ENCODE measurements at regions not wholly inside any gene's neighbourhood (a gene's known extent, or its start where the extent isn't known, plus 50 kb on each side); places are given as distances from the start of the nearest gene placed in this dataset.
"Not testable (repeated sequence)": the region's sequence is repeated elsewhere in the genome, so short reads cannot be mapped to it uniquely, and the experiment has no call there.

GRCh38 chr5:172533399-172534228, 79.3 kb upstream of the SH3PXD2B start:
- intact Hi-C loops (cut with micrococcal nuclease; ENCODE audit: unreplicated experiment) (no loop called here), in situ Hi-C loops (cut with HindIII; ENCODE audit: low pct_unique_long_range_greater_than_20kb, low sequenced_read_pairs) (no loop called here)
- H3K4me1 ChIP-seq (ENCODE audit: control insufficient read depth, insufficient read depth, low read length): peaks cover 7% of the 10 kb centered on the region; the same call in 1 of the 2 replicates
- DNase-seq (ENCODE audit: low read depth, low spot score): no peak
- BruUV-seq (replicated peaks): no TSS peak
- POLR2A ChIA-PET: no interaction called here
- ATAC-seq: peak; percentile 49; the same call in 1 of the 2 replicates
- H3K36me3 ChIP-seq (ENCODE audit: control insufficient read depth, insufficient read depth, low read length): no peaks in the 10 kb centered on the region
- TF ChIP-seq SIN3A (IDR thresholded peaks at IDR 0.05; ENCODE audit: borderline replicate concordance, insufficient read depth, low read depth, low read length) (no peak), CTCF (IDR thresholded peaks at IDR 0.05) (no peak), POLR2AphosphoS5 (IDR thresholded peaks at IDR 0.05; ENCODE audit: low read depth, low read length) (no peak), TCF7L2 (IDR thresholded peaks at IDR 0.05; ENCODE audit: low read depth, low read length) (no peak), REST (IDR thresholded peaks at IDR 0.05; ENCODE audit: insufficient read depth in 1 of 2, low read depth in 2 of 2, low read length in 1 of 2) (no peak)
- CTCF ChIA-PET: no interaction called here
- H3K27me3 ChIP-seq (ENCODE audit: control insufficient read depth, insufficient read depth, low read length): no peaks in the 10 kb centered on the region
- no peak overlapping the region for H3K27ac ChIP-seq (ENCODE audit: low read length)
- no peaks in the 10 kb centered on the region for H3K9me3 ChIP-seq (ENCODE audit: control insufficient read depth, insufficient read depth, low read depth, low read length)
- H3K4me3 ChIP-seq (ENCODE audit: low read depth in 2 of 2, low read length in 2 of 2): peak overlapping the region in 1 of 2 experiments; percentile 7; a peak in 2 of 4 replicates

- ATAC-seq (peak; percentile 57; the same call in 1 of the 2 replicates), DNase-seq (ENCODE audit: low read depth, low spot score) (no peak)
- intact Hi-C loops (cut with micrococcal nuclease; ENCODE audit: unreplicated experiment): no loop called here
- POLR2A ChIA-PET: no interaction called here
- no TSS peak for BruUV-seq (replicated peaks)
- Histone ChIP-seq H3K4me3 (ENCODE audit: low read depth in 2 of 2, low read length in 2 of 2) (peak overlapping the region in 1 of 2 experiments; percentile 7; a peak in 2 of 4 replicates), H3K36me3 (ENCODE audit: control insufficient read depth, insufficient read depth, low read length) (no peaks in the 10 kb centered on the region), H3K27ac (ENCODE audit: low read length) (no peak overlapping the region), H3K27me3 (ENCODE audit: control insufficient read depth, insufficient read depth, low read length) (no peaks in the 10 kb centered on the region), H3K9me3 (ENCODE audit: control insufficient read depth, insufficient read depth, low read depth, low read length) (no peaks in the 10 kb centered on the region), H3K4me1 (ENCODE audit: control insufficient read depth, insufficient read depth, low read length) (peaks cover 7% of the 10 kb centered on the region; the same call in 1 of the 2 replicates)
- TF ChIP-seq REST (IDR thresholded peaks at IDR 0.05; ENCODE audit: insufficient read depth in 1 of 2, low read depth in 2 of 2, low read length in 1 of 2) (no peak), SIN3A (IDR thresholded peaks at IDR 0.05; ENCODE audit: borderline replicate concordance, insufficient read depth, low read depth, low read length) (no peak), POLR2AphosphoS5 (IDR thresholded peaks at IDR 0.05; ENCODE audit: low read depth, low read length) (no peak)
- CTCF ChIA-PET: interaction anchor here (0.5 kb wide), 1 partner anchor 11 kb away, joined by 5 read pairs; no protein-coding TSS in a partner anchor
- in situ Hi-C loops (cut with HindIII; ENCODE audit: low pct_unique_long_range_greater_than_20kb, low sequenced_read_pairs): no loop called here
These were observed 78.7 kb upstream of the SH3PXD2B start for GRCh38 chr5:172533058-172533398.

GRCh38 chr5:172532439-172532838, 78.1 kb upstream of the SH3PXD2B start:
- CTCF ChIA-PET: interaction anchor here (0.5 kb wide), 1 partner anchor 10 kb away, joined by 5 read pairs; no protein-coding TSS in a partner anchor
- H3K9me3 ChIP-seq (ENCODE audit: control insufficient read depth, insufficient read depth, low read depth, low read length); H3K36me3 ChIP-seq (ENCODE audit: control insufficient read depth, insufficient read depth, low read length); ATAC-seq; in situ Hi-C loops (cut with HindIII; ENCODE audit: low pct_unique_long_range_greater_than_20kb, low sequenced_read_pairs); H3K4me3 ChIP-seq (ENCODE audit: low read depth in 2 of 2, low read length in 2 of 2); H3K27ac ChIP-seq (ENCODE audit: low read length); H3K4me1 ChIP-seq (ENCODE audit: control insufficient read depth, insufficient read depth, low read length); POLR2A ChIA-PET; BruUV-seq (replicated peaks); H3K27me3 ChIP-seq (ENCODE audit: control insufficient read depth, insufficient read depth, low read length); intact Hi-C loops (cut with micrococcal nuclease; ENCODE audit: unreplicated experiment); DNase-seq (ENCODE audit: low read depth, low spot score): not testable (repeated sequence)

Data from Panc1 (cell line).